ENCODE measurements at regions not wholly inside any gene's neighbourhood (a gene's known extent, or its start where the extent isn't known, plus 50 kb on each side); places are given as distances from the start of the nearest gene placed in this dataset.
"Not testable (repeated sequence)": the region's sequence is repeated elsewhere in the genome, so short reads cannot be mapped to it uniquely, and the experiment has no call there.

GRCh38 chr2:91515966-91516365 lies 2824.5 kb downstream of the RPIA start:
- not testable (repeated sequence) for DNase-seq (ENCODE audit: low read depth)

GRCh38 chr2:91516669-91517068 lies 2825.2 kb downstream of the RPIA start:
- DNase-seq (ENCODE audit: low read depth); H3K4me3 ChIP-seq (ENCODE audit: low read length): not testable (repeated sequence)

More at GRCh38 chr2:91515966-91516365, 2824.5 kb downstream of the RPIA start:
- H3K4me3 ChIP-seq (ENCODE audit: low read length), result not testable (repeated sequence)

GRCh38 chr2:91517846-91518245 lies 2826.4 kb downstream of the RPIA start:
- not testable (repeated sequence) for H3K4me3 ChIP-seq (ENCODE audit: low read length); DNase-seq (ENCODE audit: low read depth)

DNA sequence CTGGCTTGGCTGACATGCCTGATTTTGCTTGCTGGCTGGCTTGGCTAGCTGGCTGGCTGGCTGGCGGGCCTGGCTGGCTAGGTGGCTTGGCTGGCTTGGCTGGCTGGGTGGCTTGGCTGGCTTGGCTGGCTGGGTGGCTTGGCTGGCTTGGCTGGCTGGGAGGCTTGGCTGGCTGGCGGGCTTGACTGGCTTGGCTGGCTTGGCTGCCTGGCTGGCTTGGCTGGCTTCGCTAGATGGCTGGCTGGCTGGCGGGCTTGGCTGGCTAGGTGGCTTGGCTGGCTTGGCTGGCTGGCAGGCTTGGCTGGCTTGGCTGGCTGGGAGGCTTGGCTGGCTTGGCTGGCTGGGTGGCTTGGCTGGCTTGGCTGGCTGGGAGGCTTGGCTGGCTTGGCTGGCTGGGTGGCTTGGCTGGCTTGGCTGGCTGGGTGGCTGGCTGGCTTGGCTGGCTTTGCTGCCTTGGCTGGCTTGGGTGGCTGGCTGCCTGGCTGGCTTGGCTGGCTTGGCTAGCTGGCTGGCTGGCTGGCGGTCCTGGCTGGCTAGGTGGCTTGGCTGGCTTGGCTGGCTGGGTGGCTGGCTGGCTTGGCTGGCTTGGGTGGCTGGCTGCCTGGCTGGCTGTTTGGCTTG lies 2827.0 kb downstream of the RPIA start:
- not testable (repeated sequence) for DNase-seq (ENCODE audit: low read depth); H3K4me3 ChIP-seq (ENCODE audit: low read length)

GRCh38 chr2:91519359-91519758 lies 2827.9 kb downstream of the RPIA start:
- DNase-seq (ENCODE audit: low read depth), result not testable (repeated sequence)

DNA sequence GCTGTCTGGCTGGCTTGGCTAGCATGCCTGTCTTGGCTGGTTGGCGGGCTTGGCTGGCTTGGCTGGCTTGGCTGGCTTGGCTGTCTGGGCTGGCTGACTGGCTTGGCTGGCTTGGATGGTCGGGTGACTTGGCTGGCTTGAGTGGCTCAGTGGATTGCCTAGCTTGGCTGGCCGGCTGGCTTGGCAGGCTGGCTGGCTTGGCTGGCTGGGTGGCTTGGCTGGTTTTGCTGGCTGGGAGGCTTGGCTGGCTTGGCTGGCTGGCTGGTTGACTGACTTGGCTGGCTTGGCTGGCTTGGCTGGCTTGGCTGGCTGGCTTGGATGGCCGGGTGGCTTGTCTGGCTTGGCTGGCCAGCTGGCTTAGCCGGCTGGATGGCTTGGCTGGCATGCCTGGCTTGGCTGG lies 2828.4 kb downstream of the RPIA start:
- DNase-seq (ENCODE audit: low read depth), result not testable (repeated sequence)

More at GRCh38 chr2:91519359-91519758, 2827.9 kb downstream of the RPIA start:
- not testable (repeated sequence) for H3K4me3 ChIP-seq (ENCODE audit: low read length)

DNA sequence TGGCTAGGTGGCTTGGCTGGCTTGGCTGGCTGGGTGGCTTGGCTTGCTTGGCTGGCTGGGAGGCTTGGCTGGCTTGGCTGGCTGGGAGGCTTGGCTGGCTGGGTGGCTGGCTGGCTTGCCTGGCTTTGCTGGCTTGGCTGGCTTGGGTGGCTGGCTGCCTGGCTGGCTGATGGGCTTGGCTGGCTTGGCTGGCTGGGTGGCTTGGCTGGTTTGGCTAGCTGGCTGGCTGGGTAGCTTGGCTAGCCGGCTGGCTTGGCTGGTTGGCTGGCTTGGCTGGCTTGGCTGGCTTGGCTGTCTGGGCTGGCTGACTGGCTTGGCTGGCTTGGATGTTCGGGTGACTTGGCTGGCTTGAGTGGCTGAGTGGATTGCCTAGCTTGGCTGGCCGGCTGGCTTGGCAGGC lies 2829.1 kb downstream of the RPIA start:
- DNase-seq (ENCODE audit: low read depth); H3K4me3 ChIP-seq (ENCODE audit: low read length): not testable (repeated sequence)

More for the DNA sequence above, 2828.4 kb downstream of the RPIA start:
- H3K4me3 ChIP-seq (ENCODE audit: low read length), result not testable (repeated sequence)

DNA sequence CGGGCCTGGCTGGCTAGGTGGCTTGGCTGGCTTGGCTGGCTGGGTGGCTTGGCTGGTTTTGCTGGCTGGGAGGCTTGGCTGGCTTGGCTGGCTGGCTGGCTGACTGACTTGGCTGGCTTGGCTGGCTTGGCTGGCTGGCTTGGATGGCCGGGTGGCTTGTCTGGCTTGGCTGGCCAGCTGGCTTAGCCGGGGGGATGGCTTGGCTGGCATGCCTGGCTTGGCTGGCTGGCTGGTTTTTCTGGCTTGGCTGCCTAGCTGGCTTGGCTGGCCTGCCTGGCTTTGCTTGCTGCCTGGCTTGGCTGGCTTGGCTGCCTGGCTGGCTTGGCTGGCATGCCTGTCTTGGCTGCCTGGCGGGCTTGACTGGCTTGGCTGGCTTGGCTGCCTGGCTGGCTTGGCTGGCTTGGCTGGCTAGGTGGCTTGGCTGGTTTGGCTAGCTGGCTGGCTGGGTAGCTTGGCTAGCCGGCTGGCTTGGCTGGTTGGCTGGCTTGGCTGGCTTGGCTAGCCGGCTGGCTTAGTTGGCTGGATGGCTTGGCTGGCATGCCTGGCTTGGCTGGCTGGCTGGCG lies 2829.6 kb downstream of the RPIA start:
- not testable (repeated sequence) for H3K4me3 ChIP-seq (ENCODE audit: low read length); DNase-seq (ENCODE audit: low read depth)

GRCh38 chr2:91521944-91522343 lies 2830.5 kb downstream of the RPIA start:
- not testable (repeated sequence) for H3K4me3 ChIP-seq (ENCODE audit: low read length); DNase-seq (ENCODE audit: low read depth)

- H3K4me3 ChIP-seq (ENCODE audit: low read length); DNase-seq (ENCODE audit: low read depth): not testable (repeated sequence)
Measured at GRCh38 chr2:91522877-91523276, 2831.4 kb downstream of the RPIA start.

DNA sequence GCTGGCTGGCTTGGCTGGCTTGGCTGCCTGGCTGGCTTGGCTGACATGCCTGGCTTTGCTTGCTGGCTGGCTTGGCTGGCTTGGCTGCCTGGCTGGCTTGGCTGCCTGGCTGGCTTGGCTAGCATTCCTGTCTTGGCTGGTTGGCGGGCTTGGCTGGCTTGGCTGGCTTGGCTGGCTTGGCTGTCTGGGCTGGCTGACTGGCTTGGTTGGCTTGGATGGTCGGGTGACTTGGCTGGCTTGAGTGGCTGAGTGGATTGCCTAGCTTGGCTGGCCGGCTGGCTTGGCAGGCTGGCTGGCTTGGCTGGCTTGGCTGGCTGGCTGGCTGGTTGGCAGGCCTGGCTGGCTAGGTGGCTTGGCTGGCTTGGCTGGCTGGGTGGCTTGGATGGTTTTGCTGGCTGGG lies 2832.3 kb downstream of the RPIA start:
- DNase-seq (ENCODE audit: low read depth); H3K4me3 ChIP-seq (ENCODE audit: low read length): not testable (repeated sequence)

DNA sequence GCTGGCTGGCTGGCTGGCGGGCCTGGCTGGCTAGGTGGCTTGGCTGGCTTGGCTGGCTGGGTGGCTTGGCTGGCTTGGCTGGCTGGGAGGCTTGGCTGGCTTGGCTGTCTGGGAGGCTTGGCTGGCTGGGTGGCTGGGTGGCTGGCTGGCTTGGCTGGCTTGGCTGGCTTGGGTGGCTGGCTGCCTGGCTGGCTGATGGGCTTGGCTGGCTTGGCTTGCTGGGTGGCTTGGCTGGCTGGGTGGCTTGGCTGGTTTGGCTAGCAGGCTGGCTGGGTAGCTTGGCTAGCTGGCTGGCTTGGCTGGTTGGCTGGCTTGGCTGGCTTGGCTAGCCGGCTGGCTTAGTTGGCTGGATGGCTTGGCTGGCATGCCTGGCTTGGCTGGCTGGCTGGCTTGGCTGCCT lies 2834.1 kb downstream of the RPIA start:
- not testable (repeated sequence) for DNase-seq (ENCODE audit: low read depth); H3K4me3 ChIP-seq (ENCODE audit: low read length)

- not testable (repeated sequence) for H3K4me3 ChIP-seq (ENCODE audit: low read length); DNase-seq (ENCODE audit: low read depth)
Measured at GRCh38 chr2:91526083-91526482, 2834.6 kb downstream of the RPIA start.

- not testable (repeated sequence) for DNase-seq (ENCODE audit: low read depth); H3K4me3 ChIP-seq (ENCODE audit: low read length)
Measured at GRCh38 chr2:91527056-91527455, 2835.6 kb downstream of the RPIA start.

DNA sequence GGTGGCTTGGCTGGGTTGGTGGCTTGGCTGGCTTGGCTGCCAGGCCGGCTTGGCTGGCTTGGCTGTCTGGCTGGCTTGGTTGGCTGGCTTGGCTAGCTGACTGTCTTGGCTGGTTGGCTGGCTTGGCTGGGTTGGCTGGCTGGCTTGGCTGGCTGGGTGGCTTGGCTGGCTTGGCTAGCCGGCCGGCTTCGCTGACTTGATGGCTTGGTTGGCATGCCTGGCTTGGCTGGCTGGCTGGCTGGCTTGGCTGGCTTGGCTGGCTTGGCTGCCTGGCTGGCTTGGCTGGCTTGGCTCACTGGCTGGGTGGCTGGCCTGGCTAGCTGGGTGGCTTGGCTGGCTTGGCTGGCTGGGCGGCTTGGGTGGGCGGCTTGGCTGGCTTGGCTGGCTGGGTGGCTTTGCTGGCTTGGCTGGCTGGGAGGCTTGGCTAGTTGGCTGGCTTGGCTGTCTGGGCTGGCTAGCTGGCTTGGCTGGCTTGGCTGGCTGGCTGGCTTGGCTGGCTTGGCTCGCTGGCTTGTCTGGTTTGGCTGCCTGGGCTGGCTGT lies 2836.1 kb downstream of the RPIA start:
- H3K4me3 ChIP-seq (ENCODE audit: low read length); DNase-seq (ENCODE audit: low read depth): not testable (repeated sequence)

DNA sequence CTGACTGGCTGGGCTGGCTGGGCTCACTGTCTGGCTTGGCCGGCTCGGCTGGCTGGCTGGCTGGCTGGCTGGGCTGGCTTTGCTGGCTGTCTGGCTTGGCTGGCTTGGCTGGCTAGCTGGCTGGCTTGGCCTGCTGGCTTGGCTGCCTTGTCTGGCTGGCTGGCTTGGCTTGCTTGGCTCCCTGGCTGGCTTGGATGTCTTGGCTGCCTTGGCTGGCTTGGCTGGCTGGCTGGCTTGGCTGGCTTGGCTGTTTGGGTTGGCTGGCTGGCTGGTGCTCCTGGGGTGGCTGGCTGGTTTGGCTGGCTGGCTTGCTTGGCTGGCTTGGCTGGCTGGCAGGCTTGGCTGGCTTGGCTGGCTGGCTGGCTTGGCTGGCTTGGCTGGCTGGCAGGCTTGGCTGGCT lies 2836.9 kb downstream of the RPIA start:
- DNase-seq (ENCODE audit: low read depth); H3K4me3 ChIP-seq (ENCODE audit: low read length): not testable (repeated sequence)

DNA sequence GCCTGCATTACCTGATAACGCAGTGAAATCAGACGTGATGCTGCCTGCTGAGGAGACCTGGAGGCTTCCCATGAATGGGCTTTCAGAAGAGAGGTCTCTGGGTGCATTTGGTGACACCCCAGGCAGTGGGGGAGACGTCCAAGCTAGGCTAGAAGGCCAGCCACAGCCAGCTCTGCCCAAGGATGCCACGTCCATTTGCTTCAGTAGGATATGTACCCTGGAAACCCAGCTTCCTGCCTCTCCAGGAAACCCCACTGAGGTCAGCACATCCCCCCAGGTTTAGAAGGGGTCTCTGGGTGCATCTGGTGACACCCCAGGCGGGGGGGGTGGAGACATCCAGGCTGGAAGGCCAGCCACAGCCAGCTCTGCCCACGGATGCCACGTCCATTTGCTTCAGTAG lies 2844.6 kb downstream of the RPIA start:
- not testable (repeated sequence) for DNase-seq (ENCODE audit: low read depth); H3K4me3 ChIP-seq (ENCODE audit: low read length)

DNA sequence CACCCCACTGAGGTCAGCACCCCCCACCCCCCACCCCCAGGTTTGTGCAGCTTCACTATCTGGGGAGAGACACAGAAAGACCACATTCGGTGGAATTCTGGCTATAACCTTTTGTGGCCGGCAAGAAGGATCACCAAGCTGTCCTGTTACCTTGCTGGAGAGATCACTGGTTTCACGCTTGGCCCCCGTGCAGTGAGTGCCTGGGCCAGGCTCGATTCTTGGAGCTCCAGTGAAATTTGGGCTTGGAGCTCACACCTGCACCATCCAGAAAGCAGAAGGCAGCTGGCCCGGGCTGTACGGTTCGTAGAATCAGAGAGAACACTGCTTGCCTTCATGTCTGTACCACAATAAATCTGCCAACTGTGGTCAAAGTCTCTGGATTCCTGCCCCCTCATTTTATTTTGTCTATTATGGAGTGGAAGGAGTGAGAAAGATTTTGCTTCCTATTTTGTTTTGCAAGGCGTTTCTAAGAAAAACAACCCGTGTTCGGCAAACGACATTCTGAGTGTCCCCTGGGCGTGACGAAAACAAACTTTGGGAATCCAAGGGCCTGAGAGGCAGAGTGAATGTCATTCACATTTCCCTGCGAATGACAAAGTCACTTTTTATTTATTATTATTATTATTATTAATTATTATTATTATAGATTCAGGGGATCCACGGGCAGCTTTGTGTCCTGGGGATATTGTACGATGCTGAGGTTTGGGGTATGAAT lies 2845.2 kb downstream of the RPIA start:
- not testable (repeated sequence) for DNase-seq (ENCODE audit: low read depth); H3K4me3 ChIP-seq (ENCODE audit: low read length)

GRCh38 chr2:91549316-91549715 lies 2857.8 kb downstream of the RPIA start:
- H3K4me3 ChIP-seq (ENCODE audit: low read length); DNase-seq (ENCODE audit: low read depth): not testable (repeated sequence)

- DNase-seq (ENCODE audit: low read depth), result not testable (repeated sequence)
Measured at GRCh38 chr2:91558234-91558633, 2866.8 kb downstream of the RPIA start.

More at GRCh38 chr2:91558234-91558633, 2866.8 kb downstream of the RPIA start:
- H3K4me3 ChIP-seq (ENCODE audit: low read length), result not testable (repeated sequence)

Data from AG10803 (cell line).